GM13977 (cell line): ENCODE measurements at regions not wholly inside any gene's neighbourhood (a gene's known extent, or its start where the extent isn't known, plus 50 kb on each side); places are given as distances from the start of the nearest gene placed in this dataset.
"Not testable (repeated sequence)": the region's sequence is repeated elsewhere in the genome, so short reads cannot be mapped to it uniquely, and the experiment has no call there.

Experiments used
- DNase-seq: peaks from one replicate; pipeline ENCODE4 v3.0.0; 2012; ENCODE audit warnings: low spot score
- in situ Hi-C: fragments of 300-500 bp; cut with MboI; formaldehyde crosslinking; loops from one replicate; pipeline ENCODE4 v1.12.0; 2022; ENCODE audit warnings: low sequenced_read_pairs, low pct_unique_long_range_greater_than_20kb, mixed read lengths, inconsistent platforms; ENCODE audit not compliant: unreplicated experiment
- TF ChIP-seq, protein P1 (sequence below): IDR thresholded peaks from 2 replicates; pipeline ENCODE4 v1.5.1; 2012; ENCODE audit warnings: mild to moderate bottlenecking, control low read depth; ENCODE audit not compliant: insufficient read depth; ENCODE audit errors: extremely low read depth, missing control alignments

DNA sequence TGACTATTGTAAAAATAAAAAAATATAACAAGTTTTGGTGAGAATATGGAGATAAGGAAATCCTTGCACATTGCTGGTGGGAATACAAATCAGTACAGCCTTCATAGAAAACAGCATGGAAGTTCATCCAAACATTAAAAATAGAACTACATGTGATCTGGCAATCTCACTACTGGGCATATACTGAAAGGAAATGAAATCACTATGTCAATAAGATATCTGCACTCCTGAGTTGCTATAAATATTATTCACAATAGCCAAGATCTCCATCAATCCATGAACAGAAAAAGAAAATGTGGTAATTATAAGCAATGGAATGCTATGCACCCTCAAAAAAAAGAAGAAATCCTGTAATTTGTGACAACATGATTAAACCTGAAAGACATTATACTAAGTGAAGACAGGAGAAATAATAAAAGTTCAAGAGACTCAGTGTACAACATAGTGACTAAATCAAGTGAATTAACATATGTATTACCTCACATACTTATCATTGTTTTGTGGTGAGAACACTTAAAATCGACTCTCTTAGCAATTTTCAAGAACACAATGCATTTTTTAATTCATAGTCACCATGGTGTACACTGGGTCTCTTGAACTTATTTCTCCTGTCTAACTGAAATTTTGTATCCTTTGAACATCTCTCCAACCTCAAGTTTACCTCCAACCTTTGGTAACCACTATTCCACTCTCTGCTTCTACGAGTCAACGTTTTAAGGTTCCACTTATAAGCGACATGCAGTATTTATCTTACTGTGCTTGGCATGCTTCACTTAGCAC lies 1703.7 kb upstream of the AGA start:
- TF ChIP-seq, protein P1, sequence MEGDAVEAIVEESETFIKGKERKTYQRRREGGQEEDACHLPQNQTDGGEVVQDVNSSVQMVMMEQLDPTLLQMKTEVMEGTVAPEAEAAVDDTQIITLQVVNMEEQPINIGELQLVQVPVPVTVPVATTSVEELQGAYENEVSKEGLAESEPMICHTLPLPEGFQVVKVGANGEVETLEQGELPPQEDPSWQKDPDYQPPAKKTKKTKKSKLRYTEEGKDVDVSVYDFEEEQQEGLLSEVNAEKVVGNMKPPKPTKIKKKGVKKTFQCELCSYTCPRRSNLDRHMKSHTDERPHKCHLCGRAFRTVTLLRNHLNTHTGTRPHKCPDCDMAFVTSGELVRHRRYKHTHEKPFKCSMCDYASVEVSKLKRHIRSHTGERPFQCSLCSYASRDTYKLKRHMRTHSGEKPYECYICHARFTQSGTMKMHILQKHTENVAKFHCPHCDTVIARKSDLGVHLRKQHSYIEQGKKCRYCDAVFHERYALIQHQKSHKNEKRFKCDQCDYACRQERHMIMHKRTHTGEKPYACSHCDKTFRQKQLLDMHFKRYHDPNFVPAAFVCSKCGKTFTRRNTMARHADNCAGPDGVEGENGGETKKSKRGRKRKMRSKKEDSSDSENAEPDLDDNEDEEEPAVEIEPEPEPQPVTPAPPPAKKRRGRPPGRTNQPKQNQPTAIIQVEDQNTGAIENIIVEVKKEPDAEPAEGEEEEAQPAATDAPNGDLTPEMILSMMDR = no peak
- no peak for DNase-seq
- in situ Hi-C loops = no loop called here

GRCh38 chr4:179151770-179152169 lies 1709.5 kb upstream of the AGA start:
- no peak for DNase-seq
- TF ChIP-seq, protein P1 = no peak
- in situ Hi-C loops = no loop called here

DNA sequence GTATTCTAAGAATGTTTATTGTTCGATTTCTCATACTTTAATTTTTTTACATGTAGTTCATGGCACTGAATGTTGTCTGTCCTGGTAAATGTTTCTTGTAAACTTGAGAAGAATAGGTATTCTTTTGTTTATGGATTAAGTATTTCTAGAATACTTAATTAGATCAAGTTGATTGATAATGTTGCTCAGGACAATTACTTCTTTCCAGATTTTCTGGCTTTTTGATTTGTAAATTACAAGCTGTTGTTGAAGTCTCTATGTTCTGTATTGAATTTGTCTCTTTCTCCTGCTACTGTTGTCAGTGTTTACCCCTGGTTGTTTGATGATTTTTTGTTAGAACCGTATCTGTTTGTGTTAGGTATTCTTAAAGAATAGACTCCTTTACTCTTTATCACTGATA lies 1720.9 kb upstream of the AGA start:
- TF ChIP-seq, protein P1 = no peak
- in situ Hi-C loops = no loop called here
- DNase-seq = no peak

- TF ChIP-seq, protein P1 = no peak
These were observed 1722.2 kb upstream of the AGA start for GRCh38 chr4:179164267-179164999.

DNA sequence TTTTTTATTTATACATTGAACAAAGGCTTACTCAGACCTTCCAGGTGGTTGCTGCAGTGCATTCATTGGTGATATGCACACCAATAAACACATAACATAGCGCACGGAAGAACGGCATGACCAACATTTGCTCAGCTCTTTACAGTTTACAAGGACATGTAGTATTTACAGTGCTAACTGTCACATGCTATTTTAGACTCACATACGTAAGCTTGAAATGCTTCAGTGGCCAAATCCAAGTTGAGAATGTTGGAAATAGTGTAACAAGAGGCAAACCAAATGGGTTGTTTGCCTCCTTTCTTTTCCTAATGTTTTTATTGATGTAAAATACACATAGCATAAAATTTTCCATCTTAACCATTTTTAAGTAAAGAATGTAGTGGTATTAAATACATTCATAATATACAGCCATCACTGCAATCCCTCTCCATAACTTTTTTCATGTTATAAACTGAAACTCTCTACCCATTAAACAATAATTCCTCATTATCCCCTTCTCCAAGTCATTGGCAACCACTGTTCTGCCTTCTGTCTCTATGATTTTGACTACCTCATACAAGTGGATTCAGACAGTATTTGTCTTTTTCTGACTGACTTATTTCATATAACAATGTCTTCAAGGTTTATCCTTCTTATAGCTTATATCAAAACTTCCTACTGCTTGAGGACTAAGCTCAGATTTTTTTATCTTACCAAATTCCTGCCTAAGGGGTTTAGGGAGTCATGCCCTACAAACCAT lies 1722.9 kb upstream of the AGA start:
- no peak for DNase-seq
- in situ Hi-C loops = no loop called here
- TF ChIP-seq, protein P1 = no peak

More at GRCh38 chr4:179164267-179164999, 1722.2 kb upstream of the AGA start:
- no peak for DNase-seq
- in situ Hi-C loops = no loop called here

GRCh38 chr4:179165862-179166261 lies 1723.6 kb upstream of the AGA start:
- TF ChIP-seq, protein P1 = no peak
- in situ Hi-C loops = no loop called here
- no peak for DNase-seq

DNA sequence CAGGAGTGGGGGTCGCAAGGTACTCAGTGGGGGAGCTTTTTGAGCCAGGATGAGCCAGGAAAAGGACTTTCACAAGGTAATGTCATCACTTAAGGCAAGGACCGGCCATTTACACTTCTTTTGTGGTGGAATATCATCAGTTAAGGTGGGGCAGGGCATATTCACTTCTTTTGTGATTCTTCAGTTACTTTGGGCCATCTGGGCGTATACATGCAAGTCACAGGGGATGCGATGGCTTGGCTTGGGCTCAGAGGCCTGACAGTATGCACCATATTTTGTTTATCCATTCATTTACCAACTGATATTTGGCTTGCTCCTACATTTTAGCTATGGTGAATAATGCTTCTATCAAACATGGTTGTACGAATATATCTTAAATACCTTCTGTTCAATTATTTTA lies 1728.1 kb upstream of the AGA start:
- DNase-seq, in situ Hi-C loops: not testable (repeated sequence)
